Esophagus muscularis mucosa (tissue), 4 donors: ENCODE measurements at regions not wholly inside any gene's neighbourhood (a gene's known extent, or its start where the extent isn't known, plus 50 kb on each side); places are given as distances from the start of the nearest gene placed in this dataset.

Source experiments
- DNase-seq: peaks from one replicate; pipeline ENCODE4 v3.0.0-alpha.2; 2017; ENCODE audit errors: extremely low spot score
- H3K27ac ChIP-seq, 4 donors: fragments of 200-600 bp; sonication (generic); replicated peaks in 1 of 4; 1 replicate in 3 of 4; 2 replicates in 1 of 4; pipeline ENCODE4 v1.5.1; 2016 to 2019; ENCODE audit warnings: mild to moderate bottlenecking in 1 of 4
- H3K27me3 ChIP-seq, 4 donors: fragments of 200-600 bp; sonication (generic); one replicate each; pipeline versions ENCODE4 v1.5.1 to v1.6.0; 2016 to 2019
- H3K36me3 ChIP-seq, 4 donors: fragments of 200-600 bp; sonication (generic); one replicate each; pipeline ENCODE4 v1.5.1; 2016 to 2019
- H3K4me1 ChIP-seq, 4 donors: fragments of 200-600 bp; sonication (generic); one replicate each; pipeline ENCODE4 v1.5.1; 2016 to 2019
- H3K4me3 ChIP-seq, 4 donors: fragments of 200-600 bp; sonication (generic); 1 replicate in 2 of 4; 2 replicates in 2 of 4; pipeline ENCODE4 v1.5.1; 2016 to 2019; ENCODE audit warnings: mild to moderate bottlenecking in 4 of 4, moderate library complexity in 1 of 4
- H3K9me3 ChIP-seq, 4 donors: fragments of 200-600 bp; sonication (generic); 1 replicate in 3 of 4; 2 replicates in 1 of 4; pipeline ENCODE4 v1.5.1; 2016 to 2019
- EP300 ChIP-seq: sonication (generic); formaldehyde crosslinking; IDR thresholded peaks from one replicate; pipeline ENCODE4 v1.6.1; 2017; ENCODE audit warnings: antibody characterized with exemption
- POLR2A ChIP-seq: fragments of 450-650 bp; IDR thresholded peaks from one replicate; pipeline ENCODE4 v1.6.1; 2017; ENCODE audit warnings: antibody characterized with exemption, moderate library complexity, mild to moderate bottlenecking, low read depth
- POLR2AphosphoS5 ChIP-seq, 2 donors: sonication (generic); formaldehyde crosslinking; IDR thresholded peaks; one replicate each; pipeline ENCODE4 v1.6.1; 2017; ENCODE audit warnings: antibody characterized with exemption in 2 of 2
- WGBS: methylation state at CpG from one replicate; pipeline ENCODE4 v1.1.5; 2018; 5-methylcytosine and 5-hydroxymethylcytosine counted together
- intact Hi-C: fragments of 100-400 bp; cut with DNase I; formaldehyde crosslinking; loops from one replicate; pipeline ENCODE4 v1.15.1; 2023
- TF ChIP-seq, protein P1 (sequence below), 3 experiments: fragments of 200-600 bp in 2 of 3; fragments of 450-650 bp in 1 of 3; sonication (generic) in 2 of 3; IDR thresholded peaks; one replicate each; pipeline ENCODE4 v1.5.1; 2017 to 2019; ENCODE audit warnings: antibody characterized with exemption in 3 of 3, mild to moderate bottlenecking in 2 of 3, moderate library complexity in 1 of 3

- Histone ChIP-seq H3K27me3 (peaks cover 0 to 3% (median 0%) of the 10 kb centered on the region in 4 donors), H3K27ac (no peak overlapping the region), H3K4me3 (no peak overlapping the region), H3K4me1 (peaks cover 0 to 1% (median 0%) of the 10 kb centered on the region in 4 donors), H3K36me3 (no peaks in the 10 kb centered on the region), H3K9me3 (no peaks in the 10 kb centered on the region)
- TF ChIP-seq EP300 (no peak), POLR2AphosphoS5 (IDR thresholded peaks at IDR 0.05) (no peak), POLR2A (no peak)
- TF ChIP-seq, protein P1, sequence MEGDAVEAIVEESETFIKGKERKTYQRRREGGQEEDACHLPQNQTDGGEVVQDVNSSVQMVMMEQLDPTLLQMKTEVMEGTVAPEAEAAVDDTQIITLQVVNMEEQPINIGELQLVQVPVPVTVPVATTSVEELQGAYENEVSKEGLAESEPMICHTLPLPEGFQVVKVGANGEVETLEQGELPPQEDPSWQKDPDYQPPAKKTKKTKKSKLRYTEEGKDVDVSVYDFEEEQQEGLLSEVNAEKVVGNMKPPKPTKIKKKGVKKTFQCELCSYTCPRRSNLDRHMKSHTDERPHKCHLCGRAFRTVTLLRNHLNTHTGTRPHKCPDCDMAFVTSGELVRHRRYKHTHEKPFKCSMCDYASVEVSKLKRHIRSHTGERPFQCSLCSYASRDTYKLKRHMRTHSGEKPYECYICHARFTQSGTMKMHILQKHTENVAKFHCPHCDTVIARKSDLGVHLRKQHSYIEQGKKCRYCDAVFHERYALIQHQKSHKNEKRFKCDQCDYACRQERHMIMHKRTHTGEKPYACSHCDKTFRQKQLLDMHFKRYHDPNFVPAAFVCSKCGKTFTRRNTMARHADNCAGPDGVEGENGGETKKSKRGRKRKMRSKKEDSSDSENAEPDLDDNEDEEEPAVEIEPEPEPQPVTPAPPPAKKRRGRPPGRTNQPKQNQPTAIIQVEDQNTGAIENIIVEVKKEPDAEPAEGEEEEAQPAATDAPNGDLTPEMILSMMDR (IDR thresholded peaks at IDR 0.05): no peak
- DNase-seq: peak; percentile 91
- 83% methylated on average over 6 of the region's 7 CpGs for WGBS
- intact Hi-C loops: no loop called here
Observed at GRCh38 chr14:76304536-76305267, 71.2 kb upstream of the ESRRB start.

- Histone ChIP-seq H3K4me3 (no peak overlapping the region), H3K27me3 (peaks cover 0 to 3% (median 0%) of the 10 kb centered on the region in 4 donors), H3K9me3 (no peaks in the 10 kb centered on the region), H3K36me3 (no peaks in the 10 kb centered on the region), H3K4me1 (peaks cover 0 to 8% (median 6%) of the 10 kb centered on the region in 4 donors), H3K27ac (no peak overlapping the region)
- peak; percentile 88 for DNase-seq
- WGBS: 67% methylated on average over 8 of the region's 11 CpGs
- TF ChIP-seq POLR2A (no peak), POLR2AphosphoS5 (IDR thresholded peaks at IDR 0.05) (no peak), EP300 (no peak)
- TF ChIP-seq, protein P1 (IDR thresholded peaks at IDR 0.05): no peak
- intact Hi-C loops: no loop called here
Observed at GRCh38 chr14:76305268-76305826, 70.6 kb upstream of the ESRRB start.

DNA sequence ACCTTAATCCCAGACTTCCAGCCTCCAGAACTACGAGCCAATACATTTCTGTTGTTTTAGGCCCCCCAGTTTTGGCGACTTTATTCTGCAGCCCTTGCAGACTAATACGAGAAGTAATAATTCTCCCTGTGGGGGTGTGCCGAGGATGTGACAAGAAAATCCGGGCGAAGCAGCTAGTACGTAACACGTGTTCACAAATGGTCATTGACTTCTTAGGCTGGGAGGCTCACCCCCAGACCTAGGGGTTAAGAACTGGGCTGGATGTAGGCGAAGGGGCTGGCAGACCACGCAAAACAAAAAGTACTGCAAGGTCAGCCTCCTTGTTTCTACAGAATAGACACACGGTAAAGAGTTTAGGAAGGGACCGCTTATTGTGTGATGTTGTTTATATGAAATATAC, 69.8 kb upstream of the ESRRB start:
- WGBS: 87% methylated on average over 12 of the region's 12 CpGs
- intact Hi-C loops: no loop called here
- H3K9me3 ChIP-seq: no peaks in the 10 kb centered on the region
- no peaks in the 10 kb centered on the region for H3K36me3 ChIP-seq
- peaks cover 0 to 11% (median 9%) of the 10 kb centered on the region in 4 donors for H3K4me1 ChIP-seq
- H3K27me3 ChIP-seq: peaks cover 0 to 3% (median 0%) of the 10 kb centered on the region in 4 donors
- peak; percentile 75 for DNase-seq
- H3K27ac ChIP-seq: no peak overlapping the region
- TF ChIP-seq, protein P1 (IDR thresholded peaks at IDR 0.05): no peak
- no peak for TF ChIP-seq EP300
- TF ChIP-seq POLR2A: no peak
- TF ChIP-seq POLR2AphosphoS5 (IDR thresholded peaks at IDR 0.05): no peak
- H3K4me3 ChIP-seq: no peak overlapping the region

- H3K27ac ChIP-seq: no peak overlapping the region
- peaks cover 0 to 11% (median 9%) of the 10 kb centered on the region in 4 donors for H3K4me1 ChIP-seq
- peaks cover 0 to 3% (median 0%) of the 10 kb centered on the region in 4 donors for H3K27me3 ChIP-seq
- peak; percentile 64 for DNase-seq
- no peaks in the 10 kb centered on the region for H3K36me3 ChIP-seq
- 93% methylated on average over 15 of the region's 15 CpGs for WGBS
- H3K4me3 ChIP-seq: no peak overlapping the region
- intact Hi-C loops: no loop called here
- TF ChIP-seq EP300 (no peak), POLR2A (no peak), POLR2AphosphoS5 (IDR thresholded peaks at IDR 0.05) (no peak)
- TF ChIP-seq, protein P1 (IDR thresholded peaks at IDR 0.05): no peak
- no peaks in the 10 kb centered on the region for H3K9me3 ChIP-seq
Observed at GRCh38 chr14:76307786-76308780, 67.9 kb upstream of the ESRRB start.
